ENCODE measurements at regions not wholly inside any gene's neighbourhood (a gene's known extent, or its start where the extent isn't known, plus 50 kb on each side); places are given as distances from the start of the nearest gene placed in this dataset.
"Not testable (repeated sequence)": the region's sequence is repeated elsewhere in the genome, so short reads cannot be mapped to it uniquely, and the experiment has no call there.

GRCh38 chrX:39047174-39047573, 245.9 kb downstream of the MID1IP1 start:
- DNase-seq (ENCODE audit: low read depth in 2 of 2) = no peak

GRCh38 chrX:39049975-39050374, 248.7 kb downstream of the MID1IP1 start:
- no peak for DNase-seq (ENCODE audit: low read depth in 2 of 2)

- DNase-seq (ENCODE audit: low read depth in 2 of 2) = no peak
These were observed 249.2 kb downstream of the MID1IP1 start for GRCh38 chrX:39050427-39050826.

GRCh38 chrX:39052751-39053150, 251.5 kb downstream of the MID1IP1 start:
- DNase-seq (ENCODE audit: low read depth in 2 of 2) = no peak

- DNase-seq (ENCODE audit: low read depth in 2 of 2) = no peak
These were observed 257.5 kb downstream of the MID1IP1 start for GRCh38 chrX:39058724-39059123.

GRCh38 chrX:39059866-39060265, 258.6 kb downstream of the MID1IP1 start:
- DNase-seq (ENCODE audit: low read depth in 2 of 2) = no peak

GRCh38 chrX:39063037-39063436, 261.8 kb downstream of the MID1IP1 start:
- DNase-seq (ENCODE audit: low read depth in 2 of 2) = no peak

- DNase-seq (ENCODE audit: low read depth in 2 of 2) = no peak
These were observed 262.4 kb downstream of the MID1IP1 start for GRCh38 chrX:39063702-39064101.

GRCh38 chrX:39065051-39065871, 264.0 kb downstream of the MID1IP1 start:
- no peak for DNase-seq (ENCODE audit: low read depth in 2 of 2)

GRCh38 chrX:39067866-39068265, 266.6 kb downstream of the MID1IP1 start:
- DNase-seq (ENCODE audit: low read depth in 2 of 2) = no peak

GRCh38 chrX:39068634-39069033, 267.4 kb downstream of the MID1IP1 start:
- DNase-seq (ENCODE audit: low read depth in 2 of 2) = not testable (repeated sequence)

GRCh38 chrX:39070009-39070408, 268.8 kb downstream of the MID1IP1 start:
- no peak for DNase-seq (ENCODE audit: low read depth in 2 of 2)

- no peak for DNase-seq (ENCODE audit: low read depth in 2 of 2)
These were observed 271.9 kb downstream of the MID1IP1 start for GRCh38 chrX:39073131-39073530.

GRCh38 chrX:39096599-39096998, 295.3 kb downstream of the MID1IP1 start:
- no peak for DNase-seq (ENCODE audit: low read depth in 2 of 2)

- no peak for DNase-seq (ENCODE audit: low read depth in 2 of 2)
These were observed 303.5 kb downstream of the MID1IP1 start for GRCh38 chrX:39104745-39105144.

GRCh38 chrX:39112143-39112542, 310.9 kb downstream of the MID1IP1 start:
- no peak for DNase-seq (ENCODE audit: low read depth in 2 of 2)

GRCh38 chrX:39115166-39115565, 313.9 kb downstream of the MID1IP1 start:
- DNase-seq (ENCODE audit: low read depth in 2 of 2) = no peak

GRCh38 chrX:39117101-39117500, 315.8 kb downstream of the MID1IP1 start:
- DNase-seq (ENCODE audit: low read depth in 2 of 2) = no peak

GRCh38 chrX:39121903-39122302, 320.6 kb downstream of the MID1IP1 start:
- no peak for DNase-seq (ENCODE audit: low read depth in 2 of 2)

- no peak for DNase-seq (ENCODE audit: low read depth in 2 of 2)
These were observed 324.6 kb downstream of the MID1IP1 start for GRCh38 chrX:39125834-39126233.

- no peak for DNase-seq (ENCODE audit: low read depth in 2 of 2)
These were observed 332.7 kb downstream of the MID1IP1 start for GRCh38 chrX:39133971-39134370.

GRCh38 chrX:39137363-39137954, 336.2 kb downstream of the MID1IP1 start:
- no peak for DNase-seq (ENCODE audit: low read depth in 2 of 2)

- no peak for DNase-seq (ENCODE audit: low read depth in 2 of 2)
These were observed 339.3 kb downstream of the MID1IP1 start for GRCh38 chrX:39140581-39140980.

Data from activated CD8-positive, alpha-beta memory T cell treated with anti-CD3 and anti-CD28 coated beads for 4 hours (primary cell).